HG03565 (cell line): ENCODE measurements at regions not wholly inside any gene's neighbourhood (a gene's known extent, or its start where the extent isn't known, plus 50 kb on each side); places are given as distances from the start of the nearest gene placed in this dataset.
"Not testable (repeated sequence)": the region's sequence is repeated elsewhere in the genome, so short reads cannot be mapped to it uniquely, and the experiment has no call there.

Experiments used
- ATAC-seq: cut with Tn5 transposase; IDR thresholded peaks from one replicate; pipeline ENCODE4 v1.9.1; 2021; ENCODE audit warnings: mild to moderate bottlenecking, moderate library complexity; ENCODE audit not compliant: unreplicated experiment

GRCh38 chr5:42868417-42868816, 56.7 kb upstream of the SELENOP start:
- not testable (repeated sequence) for ATAC-seq

GRCh38 chr5:42864749-42865148, 53.1 kb upstream of the SELENOP start:
- not testable (repeated sequence) for ATAC-seq
